Activated CD4-positive, CD25-positive, alpha-beta regulatory T cell treated with anti-CD3 and anti-CD28 coated beads, Interleukin-2, amount 50 U/mL, for 24 hours (primary cell): ENCODE measurements at regions not wholly inside any gene's neighbourhood (a gene's known extent, or its start where the extent isn't known, plus 50 kb on each side); places are given as distances from the start of the nearest gene placed in this dataset.
"Not testable (repeated sequence)": the region's sequence is repeated elsewhere in the genome, so short reads cannot be mapped to it uniquely, and the experiment has no call there.

Source experiments
- ATAC-seq, 2 donors: fragments of 150-1000 bp; cut with Tn5 transposase; one replicate each; pipeline ENCODE4 v1.10.0; 2021; ENCODE audit warnings: mild to moderate bottlenecking in 1 of 2, moderate library complexity in 1 of 2

DNA sequence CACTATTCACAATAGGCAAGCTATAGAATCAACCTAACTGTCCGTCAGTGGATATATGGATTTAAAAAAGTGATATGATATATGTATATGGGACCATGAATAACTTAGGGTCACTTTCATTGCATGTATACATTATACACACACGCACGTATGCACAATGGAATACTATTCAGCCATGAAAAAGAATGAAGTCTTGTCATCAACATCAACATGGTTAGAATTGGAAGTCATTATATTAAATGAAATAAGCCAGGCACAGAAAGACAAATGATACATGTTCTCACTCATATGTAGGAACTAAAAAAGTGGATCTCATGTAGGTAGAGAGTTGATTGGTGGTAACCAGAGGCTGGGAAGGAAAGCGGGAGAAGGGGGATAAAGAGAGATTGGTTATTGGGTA lies 234.3 kb downstream of the VRK1 start:
- no peak for ATAC-seq

DNA sequence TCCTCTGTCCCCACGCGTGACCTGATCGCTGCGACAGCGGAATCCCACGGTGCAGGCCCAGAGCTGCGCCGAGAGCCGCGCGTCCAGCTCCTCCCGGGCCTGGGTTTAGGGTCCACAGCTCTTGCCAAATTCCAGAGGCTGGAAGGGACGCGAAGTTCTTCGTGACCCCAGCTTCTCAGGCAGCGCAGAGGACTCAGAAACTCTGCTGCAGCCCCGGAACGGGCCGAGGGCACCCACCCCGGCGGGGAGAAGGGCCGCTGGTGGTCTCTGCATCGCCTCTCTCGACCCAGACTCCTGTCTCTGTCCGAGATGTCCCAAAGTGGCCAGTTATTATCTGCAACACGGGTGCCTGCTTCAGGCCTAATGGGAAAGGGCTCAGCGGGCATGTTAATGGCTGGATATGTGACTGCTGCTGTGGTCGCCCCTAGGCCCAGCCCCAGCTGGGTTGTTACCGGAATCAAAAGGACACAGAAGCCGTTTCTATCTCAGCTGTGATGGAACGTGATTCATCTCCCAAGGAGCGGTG lies 236.4 kb downstream of the VRK1 start:
- ATAC-seq, result no peak

DNA sequence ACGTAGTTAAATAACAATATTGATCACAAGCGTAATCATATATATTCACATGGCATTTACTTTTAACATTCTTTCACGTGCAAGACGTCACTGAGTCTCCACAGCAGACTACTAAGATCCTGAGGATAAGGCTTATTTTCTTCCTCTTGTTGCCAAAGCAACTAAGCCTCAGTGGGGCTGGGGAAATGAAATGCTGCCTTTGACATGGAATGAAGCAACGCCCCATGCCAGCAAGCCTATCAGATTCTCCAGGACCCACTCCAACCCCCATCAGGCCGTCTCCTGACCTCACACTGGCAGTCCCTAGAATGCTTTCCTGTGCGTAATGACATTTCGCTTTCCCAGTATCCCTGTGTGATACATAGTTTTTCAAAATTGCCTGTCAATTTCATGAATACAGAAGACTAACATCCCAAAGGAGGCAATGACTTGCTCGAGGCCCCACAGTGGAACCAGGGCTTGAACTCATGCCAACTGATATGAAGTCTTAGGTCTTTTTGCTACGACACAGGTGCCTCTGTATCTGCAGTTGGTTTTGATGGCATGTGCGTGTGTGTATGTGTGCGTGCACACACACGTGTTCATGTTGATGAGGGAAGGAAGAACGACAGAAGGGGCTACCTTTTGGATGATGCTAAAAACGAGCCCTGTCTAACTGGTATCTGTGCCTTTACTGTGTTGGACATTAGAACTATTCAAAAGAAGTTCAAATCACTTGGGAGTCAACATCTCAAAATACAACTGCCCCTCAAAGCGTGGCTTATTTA lies 239.1 kb downstream of the VRK1 start:
- no peak for ATAC-seq

DNA sequence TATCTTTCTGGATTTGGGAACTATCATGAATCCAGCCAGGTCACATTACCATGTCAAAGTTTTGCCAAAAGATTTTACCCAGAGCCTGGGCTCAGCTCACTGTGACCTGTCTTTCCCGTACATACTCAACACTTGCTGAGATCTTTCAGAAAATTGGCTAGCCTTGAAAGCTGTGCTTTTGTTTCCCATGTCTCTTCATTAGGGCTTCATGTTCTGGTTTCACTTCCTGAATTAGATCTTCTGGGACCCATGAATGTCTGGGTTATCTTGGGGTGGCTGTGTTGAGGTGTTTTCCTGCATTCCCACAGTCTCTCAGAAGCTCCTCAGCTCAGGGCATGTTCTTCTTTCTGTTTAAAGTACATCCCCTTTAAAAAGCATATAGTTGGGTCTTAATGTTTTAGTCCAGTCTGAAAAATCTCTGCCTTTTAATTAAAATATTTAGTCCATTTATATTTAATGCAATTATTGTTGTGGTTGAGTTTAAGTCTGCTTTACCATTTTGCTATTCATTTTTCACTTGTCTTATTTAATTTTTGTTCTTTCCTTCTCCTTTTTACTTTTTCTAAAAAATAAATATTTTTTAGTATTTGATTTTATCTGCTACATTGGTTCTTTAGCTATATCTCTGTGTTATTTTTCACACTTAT lies 242.7 kb downstream of the VRK1 start:
- no peak for ATAC-seq

DNA sequence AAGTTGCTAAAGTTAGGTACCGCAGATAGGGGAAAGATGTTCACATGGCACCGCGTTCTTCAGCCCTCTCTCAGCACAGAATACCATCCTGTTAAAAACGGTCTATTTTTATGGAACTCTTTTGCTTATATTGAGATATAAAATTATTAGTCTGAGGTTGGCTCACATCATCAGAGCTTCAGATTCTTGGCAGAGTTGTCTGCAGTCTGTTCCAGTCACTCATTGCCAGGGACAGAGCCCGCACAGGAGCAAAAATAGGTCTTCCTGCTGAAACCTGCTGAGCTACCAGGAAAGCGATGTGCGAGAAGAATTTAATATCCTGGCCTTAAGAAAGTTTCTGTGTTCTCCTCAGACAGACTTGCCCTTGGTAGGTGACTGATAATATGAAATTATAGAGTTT lies 249.8 kb downstream of the VRK1 start:
- ATAC-seq, result no peak

DNA sequence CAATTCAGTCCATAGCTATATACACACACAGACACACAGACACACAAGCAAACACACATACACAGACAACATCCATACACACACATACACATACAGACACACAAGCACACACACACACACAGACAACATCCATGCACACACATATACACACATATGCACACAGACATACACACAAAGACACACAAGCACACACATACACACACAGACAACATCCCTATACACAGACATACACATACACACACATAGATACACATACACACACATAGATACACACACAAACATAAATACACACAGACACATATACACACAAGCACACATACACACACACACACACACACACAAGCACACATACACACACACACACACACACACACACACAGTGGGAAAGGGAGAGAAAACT lies 254.8 kb downstream of the VRK1 start:
- no peak for ATAC-seq

DNA sequence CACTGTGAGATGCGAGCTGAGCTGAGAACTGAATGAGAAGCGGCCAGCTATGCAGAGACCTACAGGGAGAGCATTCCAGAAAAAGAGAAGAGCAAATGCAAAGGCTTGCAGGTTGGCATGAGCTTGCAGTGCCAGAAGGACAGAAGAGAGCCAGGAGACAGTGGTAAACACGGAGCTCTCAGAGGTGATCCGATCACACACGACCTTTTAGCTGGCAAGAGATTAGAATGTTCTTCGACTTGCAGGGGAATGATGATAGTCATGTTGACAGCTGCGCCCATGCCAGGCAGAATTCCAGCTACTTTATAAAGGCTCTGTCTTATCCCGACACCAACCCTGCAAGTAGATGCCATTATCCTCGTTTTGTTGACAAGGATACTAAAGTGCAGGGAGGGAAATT lies 256.8 kb downstream of the VRK1 start:
- ATAC-seq, result no peak

DNA sequence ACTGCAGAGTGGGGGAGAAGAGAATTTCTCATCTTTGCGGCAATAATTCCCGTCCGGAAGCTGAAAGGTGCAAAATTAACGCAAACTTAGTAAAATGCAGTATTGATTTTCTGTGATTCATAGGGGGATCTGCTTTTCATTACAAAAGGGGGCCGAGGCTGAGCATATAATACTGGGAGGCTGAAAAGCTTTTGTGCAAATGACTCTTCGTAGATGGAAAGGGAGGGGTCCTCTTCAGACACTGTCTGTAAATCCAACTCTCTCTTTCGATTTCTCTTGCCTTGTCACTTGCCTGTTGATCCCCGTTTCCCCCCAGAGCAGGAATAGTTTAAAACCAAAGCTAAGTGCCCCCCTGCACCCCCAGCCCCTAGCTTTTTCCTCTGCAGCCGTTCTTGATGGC lies 258.2 kb downstream of the VRK1 start:
- ATAC-seq, result no peak

DNA sequence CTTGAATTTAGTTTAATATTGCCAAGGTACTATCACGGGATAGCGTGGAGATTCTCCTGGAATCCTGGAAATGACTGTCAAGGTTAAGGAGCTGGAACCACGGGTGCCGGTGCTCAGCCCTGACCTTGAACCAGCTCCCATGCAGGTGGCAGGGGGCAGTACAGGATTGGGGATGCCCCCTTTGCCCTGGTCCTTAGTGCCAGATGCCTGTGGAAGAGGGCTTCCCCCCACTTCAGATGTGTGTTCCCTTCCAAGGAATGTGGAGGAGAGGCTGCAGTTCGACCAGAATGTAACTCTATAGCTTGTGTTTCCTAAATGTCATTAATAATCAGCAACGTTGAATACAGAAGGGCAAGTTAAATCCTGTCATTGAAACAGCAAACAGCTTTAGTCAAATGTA lies 258.9 kb downstream of the VRK1 start:
- ATAC-seq, result no peak

DNA sequence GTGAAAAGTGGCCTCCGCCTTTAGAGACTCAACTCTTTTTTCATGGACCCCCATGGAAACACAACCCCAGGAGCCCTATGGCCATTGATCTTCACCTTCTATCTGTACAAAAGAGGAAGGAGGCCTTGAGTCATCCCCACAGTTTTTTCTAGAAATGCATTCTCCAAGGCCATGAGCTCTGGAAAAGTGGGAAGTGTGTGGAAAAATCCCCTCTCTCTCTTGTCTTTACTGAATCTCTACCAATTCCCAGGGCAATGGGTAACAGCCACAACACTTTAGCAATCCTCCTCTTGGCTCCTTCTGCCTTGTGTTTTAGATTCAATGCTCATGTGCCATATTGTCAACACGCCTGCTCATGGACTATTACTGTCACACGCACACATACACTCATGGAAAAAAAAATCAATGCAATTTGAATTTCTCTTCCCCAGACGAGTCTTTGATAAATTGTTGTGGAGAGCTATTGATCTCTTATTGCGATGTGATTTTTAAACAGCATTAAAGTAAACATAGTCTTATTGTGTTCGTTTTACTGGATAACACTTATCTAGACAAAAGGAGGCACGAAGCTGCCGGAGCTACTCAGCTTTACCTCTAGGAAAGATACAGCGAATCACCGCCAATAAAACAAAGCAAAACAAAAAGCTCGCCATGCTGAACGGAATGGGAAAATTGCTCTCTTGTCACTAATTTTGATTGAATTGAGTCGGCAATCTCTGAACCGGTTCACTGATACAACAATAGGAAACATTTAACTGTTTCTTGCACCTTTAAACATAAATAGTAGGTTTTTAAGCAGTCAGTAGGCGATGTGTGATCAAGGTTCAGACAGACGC lies 260.3 kb downstream of the VRK1 start:
- ATAC-seq, result no peak

DNA sequence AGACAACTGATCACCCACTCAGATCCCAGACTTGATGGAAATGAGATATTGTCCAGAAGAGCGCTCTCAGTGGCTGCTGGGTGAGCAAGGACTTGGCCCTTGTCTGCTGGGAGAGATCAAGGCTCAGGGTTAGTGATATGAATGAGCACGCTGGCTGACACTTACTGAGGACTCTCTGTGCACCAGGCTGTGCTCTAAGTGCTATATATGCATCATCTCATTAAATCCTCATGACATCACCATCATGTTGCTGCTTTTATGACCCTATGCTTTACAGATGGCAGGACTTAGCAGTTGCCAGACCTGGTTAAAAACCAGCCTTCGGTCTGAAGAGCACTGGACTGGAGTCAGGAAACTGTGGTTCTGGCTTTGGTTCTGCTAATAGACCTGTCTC lies 260.9 kb downstream of the VRK1 start:
- no peak for ATAC-seq

DNA sequence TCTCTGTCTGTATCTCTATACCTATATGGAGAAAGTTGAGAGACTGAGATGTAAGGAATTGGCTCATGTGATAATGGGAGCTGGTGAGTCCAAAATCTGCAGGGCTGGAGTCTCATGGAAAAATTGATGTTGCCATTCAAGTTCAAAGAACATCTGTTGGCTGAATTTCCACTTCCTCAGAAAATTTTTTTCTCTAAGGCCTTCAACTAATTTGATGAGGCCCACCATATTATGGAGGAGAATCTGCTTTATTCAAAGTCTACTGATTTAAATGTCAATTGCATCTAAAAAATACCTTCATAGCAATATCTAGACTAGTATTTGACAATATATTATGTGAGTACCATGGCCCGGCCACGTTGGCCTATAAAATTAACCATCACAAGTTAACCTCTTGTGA lies 261.4 kb downstream of the VRK1 start:
- ATAC-seq, result no peak

DNA sequence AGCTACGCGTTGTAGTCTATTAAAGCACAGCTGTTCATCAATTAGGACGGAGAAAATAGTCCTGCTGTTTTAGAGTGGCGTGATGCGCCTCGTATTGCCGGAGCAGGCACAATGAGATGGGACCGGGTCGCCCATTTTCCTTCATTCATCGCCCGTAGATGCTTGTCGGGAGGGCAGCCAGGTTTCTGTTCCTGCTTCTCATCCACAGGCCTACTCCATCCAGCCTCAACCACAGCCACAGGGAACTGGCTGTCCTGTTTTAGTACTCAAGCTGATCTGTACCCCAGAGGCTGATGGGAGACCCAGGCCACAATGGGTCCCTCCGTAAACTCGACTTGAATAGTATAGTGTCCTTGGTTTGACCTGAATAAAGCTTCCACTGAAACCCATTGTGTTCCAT lies 264.0 kb downstream of the VRK1 start:
- ATAC-seq, result no peak

DNA sequence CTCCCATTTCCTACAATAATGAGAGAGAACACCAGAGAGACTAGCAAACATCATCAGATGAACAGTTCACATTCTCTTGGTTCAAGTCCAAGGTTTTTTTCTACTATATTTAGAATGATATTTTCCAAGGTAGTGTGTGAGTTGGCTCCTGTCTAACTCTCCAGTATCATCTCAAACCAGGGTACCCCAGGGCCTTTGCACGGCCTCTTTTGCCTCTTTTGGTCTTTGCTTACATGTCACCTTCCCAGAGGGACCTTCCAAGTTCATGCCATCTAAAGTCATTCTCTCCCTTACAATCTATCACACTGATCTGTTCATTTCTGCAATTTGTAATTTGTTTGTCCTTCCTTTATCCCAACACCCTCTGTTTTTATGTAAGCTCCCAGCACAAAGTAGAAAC lies 264.5 kb downstream of the VRK1 start:
- ATAC-seq, result no peak

DNA sequence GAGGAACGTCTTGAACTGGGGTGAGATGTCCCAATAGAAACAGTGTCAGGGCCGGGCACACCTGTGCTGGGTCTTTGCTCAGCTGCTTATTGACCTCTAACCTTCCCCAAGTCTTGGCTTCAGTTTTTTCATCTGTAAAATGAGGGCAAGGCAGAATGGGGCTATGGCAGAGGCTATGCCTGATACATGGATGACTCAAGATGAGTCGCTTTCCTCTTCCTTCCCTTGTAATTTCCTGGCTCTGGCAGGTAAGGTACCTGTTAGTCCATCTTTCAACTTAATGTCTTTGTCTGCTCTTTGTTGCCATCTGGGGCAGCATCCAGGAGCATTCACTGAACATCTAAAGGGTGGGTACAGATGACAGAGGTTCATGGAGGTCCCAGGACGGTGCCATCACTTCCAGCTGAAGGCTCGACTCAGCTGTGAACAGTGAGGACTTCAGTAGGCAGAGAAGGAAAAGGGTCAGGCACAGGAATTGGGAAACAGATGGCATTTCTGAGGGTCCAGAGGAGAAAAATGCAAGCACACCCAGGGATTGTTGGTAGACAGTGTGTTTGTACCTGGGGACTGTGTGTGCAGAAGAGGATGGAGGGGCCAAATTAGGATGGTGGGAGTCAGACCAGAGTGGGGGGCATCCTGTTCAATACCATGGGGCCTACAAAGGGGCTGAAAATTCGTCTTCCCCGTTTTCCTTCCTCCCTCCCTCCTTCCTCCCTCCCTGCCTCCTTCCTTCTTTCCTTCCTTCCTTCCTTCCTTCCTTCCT lies 268.3 kb downstream of the VRK1 start:
- no peak for ATAC-seq

DNA sequence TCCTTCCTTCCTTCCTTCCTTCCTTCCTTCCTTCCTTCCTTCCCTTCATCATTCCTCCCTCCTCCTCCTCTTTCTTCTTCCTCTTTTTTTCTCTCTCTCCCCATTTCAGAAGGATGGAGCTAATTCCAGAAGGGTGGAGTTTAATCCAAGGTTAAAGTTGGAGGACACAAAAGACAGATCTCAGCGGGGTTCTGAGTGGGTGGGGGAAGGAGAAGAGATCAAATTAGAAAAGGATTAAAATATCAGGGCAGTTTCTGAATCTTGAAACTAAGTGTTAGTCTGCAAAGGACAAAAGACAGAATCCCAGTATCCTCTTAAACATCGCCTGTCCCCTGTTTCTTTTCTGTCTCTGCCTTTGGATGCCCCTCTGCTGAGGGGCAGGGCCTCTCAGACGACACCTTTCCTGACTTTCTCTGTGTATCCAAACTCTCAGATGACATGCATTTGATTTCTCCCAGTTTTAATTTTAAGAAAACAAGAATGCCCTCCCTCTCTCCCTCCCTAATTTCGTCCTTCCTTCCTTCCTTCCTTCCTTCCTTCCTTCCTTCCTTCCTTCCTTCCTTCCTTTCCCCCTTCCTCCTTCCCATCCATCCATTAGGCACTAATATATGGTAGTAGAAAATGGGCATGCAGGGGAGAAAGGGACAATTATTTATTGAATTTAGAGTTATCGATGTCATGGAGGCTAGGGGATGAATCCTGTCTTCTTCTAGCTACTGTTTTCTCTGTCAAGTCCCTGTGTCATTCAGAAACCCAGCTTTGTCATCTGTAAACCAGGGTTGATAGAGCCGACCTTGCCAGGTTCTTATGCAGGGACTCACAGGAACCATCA lies 269.1 kb downstream of the VRK1 start:
- no peak for ATAC-seq

DNA sequence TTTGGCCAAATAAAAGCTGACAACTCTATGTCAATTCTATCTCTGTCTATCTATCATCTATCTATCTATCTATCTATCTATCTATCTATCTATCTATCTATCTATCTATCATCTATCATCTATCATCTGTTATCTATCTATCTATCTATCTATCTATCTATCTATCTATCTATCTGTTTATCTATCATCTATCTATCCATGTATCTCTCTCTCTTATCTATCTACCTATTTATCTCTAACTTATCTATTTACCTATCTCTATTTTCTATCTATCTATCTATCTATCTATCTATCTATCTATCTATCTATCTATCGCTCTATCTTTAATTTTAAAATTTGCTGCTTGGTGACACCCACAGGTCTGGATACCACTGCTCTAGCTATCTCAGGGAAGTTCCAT lies 271.1 kb downstream of the VRK1 start:
- not testable (repeated sequence) for ATAC-seq

DNA sequence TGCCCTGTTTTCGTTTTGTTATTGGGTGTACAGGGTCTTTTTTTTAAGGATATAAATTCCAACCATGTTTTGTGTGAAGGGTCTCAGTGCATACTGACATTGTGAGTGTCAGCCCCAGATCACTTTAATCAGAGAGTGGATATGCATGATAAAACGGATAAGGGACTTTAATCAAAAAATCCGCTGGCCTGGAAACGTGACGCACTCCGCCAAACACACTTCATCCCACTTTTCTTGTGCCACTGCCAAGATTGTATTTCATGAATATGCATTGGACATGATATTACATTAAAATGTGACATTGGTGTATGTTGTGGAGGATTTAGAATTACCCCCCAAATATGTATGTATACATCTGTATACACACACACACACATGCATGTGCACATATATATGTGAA lies 273.1 kb downstream of the VRK1 start:
- no peak for ATAC-seq

DNA sequence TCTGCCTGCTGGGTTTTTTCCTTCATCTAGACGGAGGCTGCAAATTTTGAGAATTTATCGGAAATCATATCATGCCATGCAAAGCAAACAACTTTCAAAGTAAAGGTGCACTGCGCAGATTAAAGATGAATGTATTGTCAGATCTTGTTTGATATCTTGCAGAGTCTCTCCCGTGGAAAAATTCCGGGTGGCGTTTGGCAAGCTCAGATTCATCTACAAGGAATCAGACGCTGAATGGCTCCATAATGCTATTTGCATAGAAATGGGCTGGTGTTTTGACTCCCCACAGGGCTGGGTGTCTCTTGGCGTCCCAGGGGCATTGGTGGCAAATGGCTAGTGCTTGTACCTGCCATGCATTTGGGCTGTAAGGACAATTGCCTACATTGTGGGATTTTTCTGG lies 274.0 kb downstream of the VRK1 start:
- ATAC-seq, result no peak

DNA sequence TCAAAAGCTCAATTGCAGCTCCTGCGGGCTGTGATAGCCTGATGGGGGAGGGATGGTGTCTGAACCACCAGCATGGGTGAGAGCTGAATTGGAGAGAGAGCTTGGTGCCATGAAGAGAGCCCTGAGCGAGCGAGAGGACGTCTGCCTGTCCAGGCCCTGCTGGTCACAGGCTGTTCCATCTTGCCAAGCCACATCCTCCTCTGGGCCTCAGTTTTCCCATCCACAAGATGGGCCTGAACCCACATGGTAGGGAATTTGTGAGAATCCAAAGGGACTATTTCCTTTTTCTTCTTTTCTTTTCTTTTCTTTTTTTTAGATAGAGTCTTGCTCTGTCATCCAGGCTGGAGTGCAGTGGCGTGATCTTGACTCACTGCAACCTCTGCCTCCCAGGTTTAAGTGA lies 276.4 kb downstream of the VRK1 start:
- ATAC-seq, result no peak

DNA sequence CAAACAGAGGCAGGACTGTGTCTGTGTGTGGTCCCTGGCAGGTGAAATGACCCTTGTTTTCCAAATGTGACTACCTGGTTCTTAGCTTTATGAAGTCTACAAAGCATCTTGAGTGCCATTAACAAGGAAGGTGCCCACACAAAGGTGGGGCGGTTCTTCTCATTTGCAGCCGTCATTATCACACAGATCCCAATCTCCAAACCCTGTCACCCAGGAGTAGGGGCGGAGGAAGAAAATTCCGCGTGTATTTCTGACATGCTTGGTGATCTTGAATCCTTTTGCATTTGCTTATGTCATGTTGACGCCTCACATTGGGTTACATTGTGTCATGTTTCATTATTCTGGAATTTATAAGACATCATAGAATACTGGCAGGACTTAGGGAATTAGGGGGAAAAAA lies 277.3 kb downstream of the VRK1 start:
- ATAC-seq, result no peak

DNA sequence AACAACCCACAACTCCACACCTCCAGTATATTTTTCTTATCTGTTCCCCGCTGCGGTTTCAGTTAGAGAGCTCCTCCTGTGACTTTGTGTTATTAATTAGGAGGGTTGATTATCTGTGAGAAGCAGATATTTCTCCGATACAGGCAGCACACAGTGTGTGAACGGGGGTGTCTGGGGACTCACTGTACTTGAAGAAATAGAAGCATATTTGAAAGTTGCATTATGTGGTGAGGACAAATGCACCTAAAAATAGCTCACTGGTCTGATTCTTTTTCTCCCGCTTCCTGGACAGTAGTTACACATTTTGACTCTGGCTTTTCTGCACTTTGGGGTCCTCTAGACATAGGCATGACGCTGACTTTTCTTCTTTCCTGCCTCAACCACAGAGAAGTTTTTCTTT lies 277.7 kb downstream of the VRK1 start:
- ATAC-seq, result no peak
